SHP77 treated with DMSO at 0.1 percent for 48 hours (cell line): ENCODE measurements at regions not wholly inside any gene's neighbourhood (a gene's known extent, or its start where the extent isn't known, plus 50 kb on each side); places are given as distances from the start of the nearest gene placed in this dataset.
"Not testable (repeated sequence)": the region's sequence is repeated elsewhere in the genome, so short reads cannot be mapped to it uniquely, and the experiment has no call there.

ENCODE experiments used
- DNase-seq: peaks from one replicate; lab custom pipeline; 2025; lab: John Stamatoyannopoulos, UW

DNA sequence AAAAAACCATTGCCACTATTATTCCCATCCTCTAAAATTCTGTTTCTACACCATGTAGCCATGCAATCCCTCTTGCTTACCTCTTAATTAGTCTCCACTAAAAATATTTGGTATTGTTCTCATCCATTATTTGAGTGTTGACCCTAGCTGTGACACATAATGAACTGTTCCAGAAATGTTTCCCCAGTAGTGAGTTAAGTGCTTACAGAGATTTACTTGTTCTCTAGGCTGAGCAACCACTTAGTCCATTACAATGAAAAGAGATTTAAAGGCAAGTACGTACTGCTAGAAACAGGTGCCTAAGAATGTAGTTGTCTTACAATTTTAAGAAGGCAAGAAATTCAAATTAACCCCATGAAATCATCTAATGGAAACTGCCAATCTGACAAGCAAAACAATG lies 112.7 kb upstream of the PTPN13 start:
- no peak for DNase-seq

- DNase-seq = no peak
Measured at GRCh38 chr4:86482306-86483172, 111.6 kb upstream of the PTPN13 start.

DNA sequence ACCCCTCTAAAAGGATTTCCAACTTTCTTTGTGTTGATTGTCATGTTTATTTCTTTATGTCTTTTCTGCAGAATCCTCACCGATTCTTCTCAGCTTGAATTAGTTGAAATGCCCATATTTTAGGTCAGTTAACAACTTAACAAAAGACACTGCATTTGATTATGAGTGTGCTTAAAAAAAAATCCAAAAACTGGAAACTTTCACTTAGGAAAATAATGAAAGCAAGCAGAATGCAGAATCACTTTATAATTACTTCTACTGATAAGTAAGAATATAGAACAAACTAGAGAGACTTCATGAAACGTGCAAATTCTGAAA lies 111.0 kb upstream of the PTPN13 start:
- no peak for DNase-seq

GRCh38 chr4:86483773-86484172 lies 110.3 kb upstream of the PTPN13 start:
- DNase-seq = no peak

GRCh38 chr4:86484241-86484640 lies 109.9 kb upstream of the PTPN13 start:
- DNase-seq = no peak

DNA sequence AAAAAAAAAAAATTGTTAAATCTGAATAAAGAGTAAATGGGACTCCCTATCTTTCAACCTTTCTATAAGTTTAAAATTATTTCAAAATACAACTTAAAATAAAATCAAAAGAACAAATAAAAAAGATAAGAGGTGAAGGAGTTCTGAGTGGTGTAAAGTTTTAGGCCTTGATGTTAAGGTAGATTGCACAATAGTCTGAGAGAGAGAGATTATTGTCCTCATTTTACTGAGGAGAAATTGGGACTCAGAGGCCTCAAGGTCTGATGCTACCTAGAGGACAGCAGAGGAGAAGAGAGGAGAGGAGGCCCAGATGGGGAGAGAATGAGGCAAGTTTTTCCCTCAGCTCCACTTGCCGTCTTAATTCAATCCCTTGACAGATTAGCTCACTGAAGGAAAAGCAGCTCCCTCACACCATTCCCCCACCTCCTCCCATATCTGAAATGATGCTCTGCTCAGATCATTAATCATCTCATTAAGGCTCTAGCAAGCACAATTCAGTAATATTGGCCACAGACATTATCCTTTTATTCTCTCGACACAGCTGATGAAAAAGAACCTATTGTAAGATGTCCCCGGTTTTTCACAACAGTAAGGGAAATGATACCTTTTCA lies 106.3 kb upstream of the PTPN13 start:
- no peak for DNase-seq

DNA sequence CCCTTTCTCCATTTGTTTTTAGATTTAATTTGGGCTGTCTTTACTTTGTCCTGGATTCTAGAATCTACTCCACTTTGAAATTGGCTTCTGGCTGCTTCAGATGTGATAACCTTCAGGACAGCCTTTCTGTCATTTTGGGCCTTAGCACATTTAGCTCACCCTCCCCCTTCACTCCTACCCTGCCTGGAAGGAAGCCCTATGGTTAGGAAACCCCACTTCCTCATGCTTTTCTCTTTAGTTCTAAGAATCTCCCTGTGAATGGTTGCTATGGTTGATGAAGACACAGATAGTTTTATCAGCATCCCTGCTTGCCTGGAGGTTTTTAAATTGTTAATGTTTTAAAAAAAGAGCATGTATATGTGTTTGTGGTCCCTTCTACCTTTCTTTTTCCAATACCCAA lies 100.7 kb upstream of the PTPN13 start:
- DNase-seq = no peak

DNA sequence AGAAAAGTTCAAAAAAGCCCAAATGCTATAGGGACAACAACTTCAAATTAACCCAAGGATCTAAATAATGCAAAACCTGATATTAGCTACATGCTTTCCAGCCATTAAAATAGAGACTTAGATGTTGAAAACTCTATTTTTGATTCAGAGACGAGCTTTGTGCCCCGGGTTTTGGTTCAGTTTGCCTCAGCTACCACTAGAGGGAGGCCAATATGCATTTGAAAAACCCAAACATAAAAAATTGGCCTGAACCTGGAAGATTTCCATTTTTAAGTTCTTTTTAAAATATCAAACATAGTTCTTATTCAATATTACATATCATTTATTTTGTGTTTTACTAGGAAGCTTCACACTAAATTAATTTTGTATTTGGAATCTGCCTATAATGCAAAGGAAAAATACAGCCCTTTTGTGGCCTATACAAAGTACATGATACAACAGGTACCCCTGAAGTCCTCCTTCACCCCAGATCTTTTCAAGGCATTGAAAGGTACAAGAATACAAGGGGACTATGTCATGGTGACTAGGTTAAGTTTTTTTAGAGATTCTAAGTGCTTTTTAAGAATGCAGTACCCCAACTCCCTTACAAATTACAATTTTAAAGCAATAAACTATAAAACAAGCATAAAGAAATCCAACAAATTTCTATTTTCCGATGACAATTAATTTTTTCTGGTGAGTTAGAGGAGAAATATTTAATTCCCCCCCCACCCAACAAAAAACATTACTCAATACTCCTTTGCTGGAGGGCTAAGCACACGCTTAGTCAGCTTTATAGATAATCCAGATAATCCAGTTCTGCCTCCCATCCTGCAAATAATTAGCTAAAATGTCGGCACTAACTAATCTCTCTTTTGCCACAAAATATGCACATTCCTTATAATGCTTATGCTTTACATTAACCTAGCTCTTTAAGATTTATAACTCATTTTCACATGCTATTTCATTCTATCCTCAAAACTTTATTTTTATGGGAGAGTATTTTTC lies 97.7 kb upstream of the PTPN13 start:
- DNase-seq = peak; percentile 31

DNA sequence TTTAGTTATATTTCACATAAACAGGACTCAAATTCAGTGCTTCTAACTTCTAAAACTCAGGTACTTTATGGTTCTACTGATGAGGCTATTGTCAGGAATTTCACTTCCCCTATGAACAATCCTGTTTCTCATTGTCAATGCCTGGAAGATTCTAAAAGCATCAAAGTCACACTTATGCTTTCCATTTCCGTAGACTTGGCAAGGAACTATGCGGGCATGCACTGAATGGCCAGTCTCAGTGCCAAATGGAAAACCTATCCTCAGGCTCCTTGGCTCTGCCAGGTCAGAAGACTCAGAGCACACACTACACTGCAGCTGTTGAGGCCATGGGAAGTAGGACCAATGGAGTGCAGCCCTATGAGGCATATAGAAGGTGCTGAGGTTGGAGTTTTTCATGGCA lies 97.0 kb upstream of the PTPN13 start:
- no peak for DNase-seq

- peak; percentile 22 for DNase-seq
Measured at GRCh38 chr4:86497980-86498862, 95.9 kb upstream of the PTPN13 start.

DNA sequence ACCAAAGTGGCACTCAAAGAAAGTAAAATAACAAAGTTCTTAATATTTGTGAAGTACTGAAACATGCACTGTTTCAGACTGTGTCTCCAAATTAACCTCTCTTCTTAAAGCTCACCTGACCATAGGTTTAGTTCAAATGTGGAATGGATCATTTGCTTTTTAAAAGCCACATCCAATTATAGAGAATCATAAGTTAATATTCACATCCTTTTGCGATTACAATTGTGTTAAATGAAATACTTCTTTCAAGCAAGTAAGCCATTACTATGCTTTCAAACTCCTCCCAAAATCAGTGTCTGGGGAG lies 95.3 kb upstream of the PTPN13 start:
- DNase-seq = no peak

DNA sequence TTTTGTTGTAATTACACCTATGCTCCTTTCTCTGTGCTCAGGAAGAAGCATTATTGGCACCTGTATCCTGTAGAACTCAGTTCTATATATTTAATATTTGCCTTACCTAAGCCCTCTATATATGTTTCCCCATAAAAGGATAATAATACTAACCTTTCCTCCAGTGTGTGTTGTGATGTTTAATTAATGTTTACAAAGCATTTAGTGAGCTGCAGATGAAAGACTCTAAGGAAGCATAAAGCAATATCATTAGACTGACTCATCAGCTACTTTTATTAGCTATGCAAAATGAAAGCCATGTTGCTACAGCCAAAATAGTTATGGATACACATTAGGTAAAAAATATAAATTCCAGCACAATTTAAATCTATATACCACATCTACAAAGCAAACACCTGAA lies 93.6 kb upstream of the PTPN13 start:
- no peak for DNase-seq

DNA sequence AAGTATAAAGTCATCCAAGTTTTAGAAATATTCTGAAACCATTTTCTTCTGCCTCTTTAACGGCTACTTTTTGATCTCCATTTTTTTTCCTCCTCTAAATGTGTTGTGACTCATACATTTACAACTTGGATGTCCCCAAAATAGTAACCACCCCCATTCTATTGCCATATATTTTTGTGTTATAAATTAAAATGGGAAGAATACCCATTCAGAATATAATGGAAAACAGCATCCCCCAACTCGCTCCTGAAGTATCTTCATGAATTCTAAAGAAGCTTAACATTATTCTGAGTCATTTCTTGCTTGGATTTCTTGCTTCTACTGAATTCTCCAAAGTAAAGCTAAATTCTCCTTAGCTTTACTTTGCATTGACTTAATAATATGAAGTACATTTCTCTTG lies 92.0 kb upstream of the PTPN13 start:
- no peak for DNase-seq

DNA sequence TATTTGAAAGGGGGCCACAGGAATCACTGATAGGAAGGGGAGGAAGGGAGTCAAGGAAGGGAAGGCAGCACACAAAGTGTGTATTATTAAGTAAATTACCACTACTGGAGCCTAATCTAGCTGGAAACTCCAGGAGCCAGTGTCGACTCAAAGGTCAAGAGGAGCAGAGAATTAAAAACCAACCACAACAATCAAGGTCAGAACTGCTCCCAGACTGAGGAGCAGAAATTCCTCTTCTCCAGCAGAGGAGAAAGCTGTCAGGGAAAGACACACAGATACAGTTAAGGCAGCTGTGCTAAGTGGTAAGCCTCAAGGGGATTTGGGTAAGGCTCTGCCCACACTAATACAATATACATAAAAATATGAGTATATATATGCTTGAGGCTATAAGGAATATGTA lies 87.5 kb upstream of the PTPN13 start:
- no peak for DNase-seq

DNA sequence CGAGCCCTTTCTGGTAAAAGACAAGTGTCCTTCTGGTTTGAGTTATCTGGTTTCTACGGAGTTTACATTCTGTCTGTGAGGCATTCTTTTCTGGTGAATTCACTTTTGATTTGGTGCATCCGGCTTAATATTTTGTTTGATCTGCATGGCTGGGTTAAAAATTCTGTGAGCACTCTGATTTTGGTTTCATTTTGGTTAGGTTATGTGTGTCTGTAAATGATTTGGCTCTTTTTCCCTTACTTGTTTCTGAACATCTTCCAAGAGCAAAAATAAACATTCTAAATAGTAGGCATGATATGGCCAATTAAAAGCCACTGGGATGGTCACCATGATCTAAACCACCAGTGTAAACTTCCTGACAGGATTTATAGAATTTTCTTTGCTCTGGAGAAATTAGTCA lies 85.7 kb upstream of the PTPN13 start:
- no peak for DNase-seq

DNA sequence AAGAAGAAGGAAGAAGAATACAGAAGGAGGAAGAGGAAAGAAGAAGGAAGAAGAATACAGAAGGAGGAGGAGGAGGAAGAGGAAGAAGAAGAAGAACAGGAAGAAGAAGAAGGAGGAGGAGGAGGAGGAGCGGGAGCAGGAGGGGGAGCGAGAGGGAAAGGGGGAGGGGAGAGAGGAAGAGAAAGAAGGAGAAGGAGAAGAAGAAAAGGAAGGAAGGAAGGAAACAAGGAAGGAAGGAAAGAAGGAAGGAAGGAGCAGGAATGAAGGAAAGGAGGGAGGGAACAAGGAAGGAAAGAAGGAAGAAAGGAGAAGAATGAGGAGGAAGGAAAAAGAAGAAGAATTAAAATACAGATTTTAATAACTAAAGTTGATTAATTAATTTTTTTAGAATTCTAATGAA lies 82.5 kb upstream of the PTPN13 start:
- no peak for DNase-seq

DNA sequence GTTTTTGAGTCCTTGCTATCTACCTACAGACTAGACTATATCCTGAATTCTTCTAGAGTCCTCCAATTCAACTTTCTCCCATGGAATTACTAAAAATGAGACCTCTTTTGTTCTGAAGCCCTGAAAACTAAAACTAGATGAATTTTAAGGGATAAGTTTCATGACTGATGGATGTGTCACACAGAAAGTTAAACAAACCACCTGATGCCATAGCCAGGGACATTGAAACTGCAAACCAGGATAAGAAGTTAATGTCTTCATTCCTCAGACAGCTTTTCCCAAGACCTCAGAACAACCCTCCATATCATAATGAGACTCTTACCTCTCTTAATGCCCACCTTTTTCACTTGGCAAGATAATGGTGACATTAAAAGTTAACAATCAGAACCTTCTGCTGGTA lies 81.5 kb upstream of the PTPN13 start:
- DNase-seq = no peak

DNA sequence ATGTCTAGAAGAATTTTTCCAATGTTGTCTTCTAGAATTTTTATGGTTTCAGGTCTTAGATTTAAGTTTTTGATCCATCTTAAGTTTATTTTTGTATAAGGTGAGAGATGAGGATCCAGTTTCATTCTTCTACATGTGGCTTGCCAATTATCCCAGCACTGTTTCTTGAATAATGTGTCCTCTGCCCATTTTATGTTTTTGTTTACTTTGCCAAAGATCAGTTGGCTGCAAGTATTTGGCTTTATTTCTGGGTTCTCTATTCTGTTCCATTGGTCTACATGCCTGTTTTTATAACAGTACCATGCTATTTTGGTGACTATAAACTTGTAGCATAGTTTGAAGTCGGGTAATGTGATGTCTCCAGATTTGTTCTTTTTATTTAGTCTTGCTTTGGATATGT lies 78.2 kb upstream of the PTPN13 start:
- not testable (repeated sequence) for DNase-seq

- DNase-seq = no peak
Measured at GRCh38 chr4:86521373-86521969, 72.6 kb upstream of the PTPN13 start.

DNA sequence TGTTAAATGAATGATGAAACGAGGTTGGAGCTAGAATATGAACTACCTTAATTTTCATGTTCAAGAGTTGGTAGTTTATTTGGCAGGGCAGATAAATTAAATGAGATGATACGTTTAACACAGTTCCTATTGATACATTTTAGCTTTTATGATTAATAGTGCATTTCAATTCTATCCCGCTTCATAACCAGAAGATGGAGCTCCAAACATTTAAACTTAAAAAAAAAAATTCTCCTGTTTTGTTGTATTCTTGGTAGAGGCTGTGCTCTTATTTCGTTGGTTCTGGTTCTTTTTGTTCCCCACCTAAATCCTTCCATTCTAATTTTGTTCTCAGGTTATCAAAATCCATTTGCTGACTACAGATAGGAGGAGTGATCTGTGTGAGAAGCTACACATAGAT lies 71.8 kb upstream of the PTPN13 start:
- no peak for DNase-seq

GRCh38 chr4:86523333-86523732 lies 70.8 kb upstream of the PTPN13 start:
- no peak for DNase-seq

- DNase-seq = not testable (repeated sequence)
Measured at GRCh38 chr4:86527713-86528112, 66.4 kb upstream of the PTPN13 start.
